ENCODE measurements at regions not wholly inside any gene's neighbourhood (a gene's known extent, or its start where the extent isn't known, plus 50 kb on each side); places are given as distances from the start of the nearest gene placed in this dataset.

- no peak for DNase-seq (ENCODE audit: low read depth, low spot score)
Measured at GRCh38 chr12:61757831-61758505, 502.2 kb upstream of the USP15 start.

- DNase-seq (ENCODE audit: low read depth, low spot score): no peak
Measured at GRCh38 chr12:61758661-61759060, 501.5 kb upstream of the USP15 start.

- no peak for DNase-seq (ENCODE audit: low read depth, low spot score)
Measured at GRCh38 chr12:61765926-61766325, 494.3 kb upstream of the USP15 start.

GRCh38 chr12:61780435-61780834 lies 479.8 kb upstream of the USP15 start:
- no peak for DNase-seq (ENCODE audit: low read depth, low spot score)

GRCh38 chr12:61781021-61781581 lies 479.1 kb upstream of the USP15 start:
- peak; percentile 10 for DNase-seq (ENCODE audit: low read depth, low spot score)

- no peak for DNase-seq (ENCODE audit: low read depth, low spot score)
Measured at GRCh38 chr12:61796846-61797245, 463.4 kb upstream of the USP15 start.

- no peak for DNase-seq (ENCODE audit: low read depth, low spot score)
Measured at GRCh38 chr12:61797266-61797665, 462.9 kb upstream of the USP15 start.

GRCh38 chr12:61798778-61799177 lies 461.4 kb upstream of the USP15 start:
- DNase-seq (ENCODE audit: low read depth, low spot score): no peak

- no peak for DNase-seq (ENCODE audit: low read depth, low spot score)
Measured at GRCh38 chr12:61804301-61804700, 455.9 kb upstream of the USP15 start.

GRCh38 chr12:61808856-61809255 lies 451.3 kb upstream of the USP15 start:
- no peak for DNase-seq (ENCODE audit: low read depth, low spot score)

GRCh38 chr12:61810486-61810885 lies 449.7 kb upstream of the USP15 start:
- no peak for DNase-seq (ENCODE audit: low read depth, low spot score)

GRCh38 chr12:61821381-61821780 lies 438.8 kb upstream of the USP15 start:
- no peak for DNase-seq (ENCODE audit: low read depth, low spot score)

- no peak for DNase-seq (ENCODE audit: low read depth, low spot score)
Measured at GRCh38 chr12:61823102-61823501, 437.1 kb upstream of the USP15 start.

- DNase-seq (ENCODE audit: low read depth, low spot score): no peak
Measured at GRCh38 chr12:61846765-61847164, 413.4 kb upstream of the USP15 start.

- DNase-seq (ENCODE audit: low read depth, low spot score): no peak
Measured at GRCh38 chr12:61848893-61849292, 411.3 kb upstream of the USP15 start.

- DNase-seq (ENCODE audit: low read depth, low spot score): no peak
Measured at GRCh38 chr12:61853945-61854344, 406.3 kb upstream of the USP15 start.

- DNase-seq (ENCODE audit: low read depth, low spot score): no peak
Measured at GRCh38 chr12:61854902-61855301, 405.3 kb upstream of the USP15 start.

GRCh38 chr12:61857968-61858367 lies 402.2 kb upstream of the USP15 start:
- DNase-seq (ENCODE audit: low read depth, low spot score): no peak

- no peak for DNase-seq (ENCODE audit: low read depth, low spot score)
Measured at GRCh38 chr12:61860451-61860850, 399.8 kb upstream of the USP15 start.

- no peak for DNase-seq (ENCODE audit: low read depth, low spot score)
Measured at GRCh38 chr12:61862986-61863385, 397.2 kb upstream of the USP15 start.

GRCh38 chr12:61863811-61864210 lies 396.4 kb upstream of the USP15 start:
- no peak for DNase-seq (ENCODE audit: low read depth, low spot score)

- DNase-seq (ENCODE audit: low read depth, low spot score): no peak
Measured at GRCh38 chr12:61869796-61870195, 390.4 kb upstream of the USP15 start.

GRCh38 chr12:61870658-61871484 lies 389.3 kb upstream of the USP15 start:
- DNase-seq (ENCODE audit: low read depth, low spot score): no peak
